Astrocyte (in vitro differentiated cells and primary cell): ENCODE measurements at regions not wholly inside any gene's neighbourhood (a gene's known extent, or its start where the extent isn't known, plus 50 kb on each side); places are given as distances from the start of the nearest gene placed in this dataset.

Source experiments
- DNase-seq: peaks from one replicate; pipeline ENCODE4 v3.0.0-alpha.2; 2010; ENCODE audit warnings: low read depth
- FAIRE-seq: peaks from 2 replicates; lab custom pipeline; 2011; peaks lifted over from hg19 to GRCh38; lab: Jason Lieb, UNC
- H2AFZ ChIP-seq: 2 replicates; pipeline ENCODE4 v1.6.0; 2012; ENCODE audit warnings: low read depth, low read length, inconsistent platforms
- H3K27ac ChIP-seq: 2 replicates; pipeline ENCODE4 v1.5.1; 2011; ENCODE audit warnings: low read depth, low read length, inconsistent platforms
- H3K27me3 ChIP-seq: 2 replicates; pipeline ENCODE4 v1.6.0; 2011; ENCODE audit warnings: low read length, inconsistent platforms; ENCODE audit not compliant: insufficient read depth
- H3K36me3 ChIP-seq: 2 replicates; pipeline ENCODE4 v1.5.1; 2011; ENCODE audit warnings: low read length, inconsistent platforms; ENCODE audit not compliant: insufficient read depth
- H3K4me1 ChIP-seq: 2 replicates; pipeline ENCODE4 v1.5.1; 2011; ENCODE audit warnings: low read length, inconsistent platforms; ENCODE audit not compliant: insufficient read depth
- H3K4me2 ChIP-seq: 2 replicates; pipeline ENCODE4 v1.6.0; 2012; ENCODE audit warnings: low read length, inconsistent platforms
- H3K4me3 ChIP-seq: 2 replicates; pipeline ENCODE4 v1.5.1; 2011; ENCODE audit warnings: low read depth, mild to moderate bottlenecking, low read length, inconsistent platforms; ENCODE audit not compliant: insufficient read depth
- H3K79me2 ChIP-seq: 2 replicates; pipeline ENCODE4 v1.6.0; 2012; ENCODE audit warnings: mild to moderate bottlenecking, low read length, inconsistent platforms; ENCODE audit not compliant: insufficient read depth
- H3K9ac ChIP-seq: 2 replicates; pipeline ENCODE4 v1.6.0; 2012; ENCODE audit warnings: mild to moderate bottlenecking, low read length, inconsistent platforms
- H3K9me3 ChIP-seq: 2 replicates; pipeline ENCODE4 v1.5.1; 2012; ENCODE audit warnings: low read depth, mild to moderate bottlenecking, low read length, inconsistent platforms; ENCODE audit not compliant: insufficient read depth
- H4K20me1 ChIP-seq: 2 replicates; pipeline ENCODE4 v1.6.0; 2012; ENCODE audit warnings: low read length, inconsistent platforms; ENCODE audit not compliant: insufficient read depth
- H3K27ac Mint-ChIP-seq: one replicate; pipeline ENCODE4 v1.8.0; 2021; ENCODE audit warnings: mild to moderate bottlenecking, mixed read lengths; ENCODE audit not compliant: unreplicated experiment
- H3K27me3 Mint-ChIP-seq: one replicate; pipeline ENCODE4 v1.8.0; 2021; ENCODE audit warnings: low read depth, mixed read lengths; ENCODE audit not compliant: unreplicated experiment
- H3K36me3 Mint-ChIP-seq: one replicate; pipeline ENCODE4 v1.8.0; 2021; ENCODE audit warnings: low read depth, mixed read lengths; ENCODE audit not compliant: unreplicated experiment
- H3K4me1 Mint-ChIP-seq: one replicate; pipeline ENCODE4 v1.8.0; 2021; ENCODE audit warnings: low read depth, mixed read lengths; ENCODE audit not compliant: unreplicated experiment
- H3K4me3 Mint-ChIP-seq: one replicate; pipeline ENCODE4 v1.8.0; 2021; ENCODE audit warnings: mild to moderate bottlenecking, moderate library complexity, mixed read lengths; ENCODE audit not compliant: unreplicated experiment
- H3K9me3 Mint-ChIP-seq: one replicate; pipeline ENCODE4 v1.8.0; 2021; ENCODE audit warnings: mild to moderate bottlenecking, mixed read lengths; ENCODE audit not compliant: unreplicated experiment
- EZH2 ChIP-seq: IDR thresholded peaks from 2 replicates; pipeline ENCODE4 v1.6.1; 2012; ENCODE audit warnings: mild to moderate bottlenecking, low read length, inconsistent platforms; ENCODE audit not compliant: insufficient read depth
- TF ChIP-seq, protein P1 (sequence below): IDR thresholded peaks from 2 replicates; pipeline ENCODE4 v1.5.1; 2011; ENCODE audit warnings: low read depth, mild to moderate bottlenecking, inconsistent platforms, low read length, moderate library complexity; ENCODE audit not compliant: insufficient read depth

DNA sequence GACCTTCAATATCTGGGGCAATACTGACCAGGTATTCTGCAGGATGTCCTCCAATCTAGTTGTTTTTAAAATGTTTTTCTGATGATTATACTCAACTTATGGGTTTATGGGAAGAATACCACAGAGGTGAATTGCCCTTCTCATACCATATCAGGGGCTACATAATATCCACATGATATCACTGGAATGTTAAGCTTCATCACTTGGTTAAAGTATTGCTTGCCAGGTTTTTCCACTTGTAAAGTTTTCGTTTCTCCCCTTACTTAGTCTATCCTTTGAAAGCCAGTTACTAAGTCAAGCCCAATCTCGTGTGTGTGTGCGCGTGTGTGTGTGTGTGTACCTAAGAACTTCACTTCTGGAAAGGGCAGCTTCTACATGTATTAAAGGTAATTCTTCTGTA, 980.9 kb upstream of the FBXO33 start:
- H3K4me3 ChIP-seq: no peak overlapping the region
- H3K27ac ChIP-seq: no peak overlapping the region
- H3K36me3 ChIP-seq: no peaks in the 10 kb centered on the region
- Mint-ChIP-seq H3K9me3 (peaks cover 7% of the 10 kb centered on the region), H3K36me3 (no peaks in the 10 kb centered on the region), H3K4me1 (no peaks in the 10 kb centered on the region), H3K27me3 (no peaks in the 10 kb centered on the region), H3K4me3 (no peak overlapping the region), H3K27ac (no peak overlapping the region)
- H3K27me3 ChIP-seq: no peaks in the 10 kb centered on the region
- no peaks in the 10 kb centered on the region for H3K9me3 ChIP-seq
- H4K20me1 ChIP-seq: no peaks in the 10 kb centered on the region
- FAIRE-seq (no peak), DNase-seq (peak; percentile 60)
- H3K4me2 ChIP-seq: no peak overlapping the region
- no peak overlapping the region for H2AFZ ChIP-seq
- TF ChIP-seq EZH2: no peak
- TF ChIP-seq, protein P1, sequence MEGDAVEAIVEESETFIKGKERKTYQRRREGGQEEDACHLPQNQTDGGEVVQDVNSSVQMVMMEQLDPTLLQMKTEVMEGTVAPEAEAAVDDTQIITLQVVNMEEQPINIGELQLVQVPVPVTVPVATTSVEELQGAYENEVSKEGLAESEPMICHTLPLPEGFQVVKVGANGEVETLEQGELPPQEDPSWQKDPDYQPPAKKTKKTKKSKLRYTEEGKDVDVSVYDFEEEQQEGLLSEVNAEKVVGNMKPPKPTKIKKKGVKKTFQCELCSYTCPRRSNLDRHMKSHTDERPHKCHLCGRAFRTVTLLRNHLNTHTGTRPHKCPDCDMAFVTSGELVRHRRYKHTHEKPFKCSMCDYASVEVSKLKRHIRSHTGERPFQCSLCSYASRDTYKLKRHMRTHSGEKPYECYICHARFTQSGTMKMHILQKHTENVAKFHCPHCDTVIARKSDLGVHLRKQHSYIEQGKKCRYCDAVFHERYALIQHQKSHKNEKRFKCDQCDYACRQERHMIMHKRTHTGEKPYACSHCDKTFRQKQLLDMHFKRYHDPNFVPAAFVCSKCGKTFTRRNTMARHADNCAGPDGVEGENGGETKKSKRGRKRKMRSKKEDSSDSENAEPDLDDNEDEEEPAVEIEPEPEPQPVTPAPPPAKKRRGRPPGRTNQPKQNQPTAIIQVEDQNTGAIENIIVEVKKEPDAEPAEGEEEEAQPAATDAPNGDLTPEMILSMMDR: no peak
- no peaks in the 10 kb centered on the region for H3K4me1 ChIP-seq
- no peaks in the 10 kb centered on the region for H3K79me2 ChIP-seq
- no peak overlapping the region for H3K9ac ChIP-seq

GRCh38 chr14:40410708-40411107, 978.5 kb upstream of the FBXO33 start:
- Histone ChIP-seq H3K27me3 (no peaks in the 10 kb centered on the region), H3K79me2 (no peaks in the 10 kb centered on the region)

DNA sequence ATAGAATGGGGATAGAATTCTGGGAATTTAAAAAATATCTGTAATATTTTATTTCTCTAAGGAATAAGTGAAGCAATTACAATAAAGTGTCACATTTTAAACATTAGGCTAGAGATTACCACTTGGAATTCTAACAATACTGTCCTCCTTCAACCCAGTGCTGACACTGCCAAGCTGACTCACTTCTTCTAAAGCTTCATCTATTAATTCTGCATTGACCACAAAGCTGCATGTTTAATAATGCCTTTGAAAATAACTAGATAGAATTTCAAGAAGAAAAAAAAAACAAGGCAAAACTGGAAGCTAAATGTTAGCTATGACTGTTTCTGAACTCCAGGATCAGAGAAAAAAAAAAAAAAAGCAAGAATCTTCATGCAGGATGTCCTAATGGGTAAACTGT, 970.7 kb upstream of the FBXO33 start:
- H3K4me1 ChIP-seq: no peaks in the 10 kb centered on the region
- no peak overlapping the region for H2AFZ ChIP-seq
- Mint-ChIP-seq H3K9me3 (peaks cover 8% of the 10 kb centered on the region), H3K27me3 (no peaks in the 10 kb centered on the region), H3K4me3 (no peak overlapping the region), H3K27ac (no peak overlapping the region), H3K36me3 (peaks cover 2% of the 10 kb centered on the region), H3K4me1 (peaks cover 14% of the 10 kb centered on the region)
- H3K36me3 ChIP-seq: no peaks in the 10 kb centered on the region
- TF ChIP-seq EZH2: no peak
- TF ChIP-seq, protein P1: no peak
- no peak overlapping the region for H3K4me2 ChIP-seq
- H3K27me3 ChIP-seq: no peaks in the 10 kb centered on the region
- H3K9me3 ChIP-seq: peaks cover 3% of the 10 kb centered on the region
- H3K79me2 ChIP-seq: no peaks in the 10 kb centered on the region
- H3K4me3 ChIP-seq: no peak overlapping the region
- H3K9ac ChIP-seq: no peak overlapping the region
- FAIRE-seq (no peak), DNase-seq (peak; percentile 50)
- H4K20me1 ChIP-seq: no peaks in the 10 kb centered on the region
- H3K27ac ChIP-seq: no peak overlapping the region

More at GRCh38 chr14:40410708-40411107, 978.5 kb upstream of the FBXO33 start:
- H3K9me3 ChIP-seq: peaks cover 3% of the 10 kb centered on the region
- no peak for DNase-seq
- Mint-ChIP-seq H3K4me1 (no peaks in the 10 kb centered on the region), H3K27ac (no peak overlapping the region), H3K36me3 (peaks cover 2% of the 10 kb centered on the region), H3K9me3 (peaks cover 15% of the 10 kb centered on the region), H3K4me3 (no peak overlapping the region), H3K27me3 (no peaks in the 10 kb centered on the region)
- no peaks in the 10 kb centered on the region for H3K36me3 ChIP-seq
- no peak overlapping the region for H3K4me2 ChIP-seq
- FAIRE-seq: no peak
- H3K9ac ChIP-seq: no peak overlapping the region
- H3K4me3 ChIP-seq: no peak overlapping the region
- H3K27ac ChIP-seq: no peak overlapping the region
- H3K4me1 ChIP-seq: no peaks in the 10 kb centered on the region
- H4K20me1 ChIP-seq: no peaks in the 10 kb centered on the region
- TF ChIP-seq, protein P1: no peak
- TF ChIP-seq EZH2: no peak
- no peak overlapping the region for H2AFZ ChIP-seq
